ENCODE measurements at regions not wholly inside any gene's neighbourhood (a gene's known extent, or its start where the extent isn't known, plus 50 kb on each side); places are given as distances from the start of the nearest gene placed in this dataset.
"Not testable (repeated sequence)": the region's sequence is repeated elsewhere in the genome, so short reads cannot be mapped to it uniquely, and the experiment has no call there.

- no peak for TF ChIP-seq NANOG (IDR thresholded peaks at IDR 0.05; ENCODE audit: insufficient read depth, low read depth, low read length, poor library complexity, severe bottlenecking)
- no peak for TF ChIP-seq GABPA (IDR thresholded peaks at IDR 0.05; ENCODE audit: borderline replicate concordance, insufficient read depth, low read length)
- no peak for TF ChIP-seq MAFK (IDR thresholded peaks at IDR 0.05; ENCODE audit: low read depth, low read length)
- no peak for TF ChIP-seq CHD1 (IDR thresholded peaks at IDR 0.05; ENCODE audit: low read depth, low read length)
- TF ChIP-seq SAP30 (IDR thresholded peaks at IDR 0.05; ENCODE audit: insufficient read depth, insufficient replicate concordance, low read length) = no peak
These were observed 463.4 kb downstream of the TMEM121 start (continued) for GRCh38 chr14:105989566-105990302.

GRCh38 chr14:105991677-105992076, 465.3 kb downstream of the TMEM121 start:
- H3K56ac ChIP-seq (replicated peaks; ENCODE audit: insufficient read length, low read depth, low read length); H3K79me1 ChIP-seq (ENCODE audit: low read depth, low read length); H3K4me1 ChIP-seq (replicated peaks in 1 of 4; ENCODE audit: control insufficient read depth in 3 of 4, insufficient read depth in 4 of 4, low read length in 3 of 4); H2BK15ac ChIP-seq (ENCODE audit: low read length); FAIRE-seq; H3K23ac ChIP-seq (ENCODE audit: insufficient read length); H3K27ac ChIP-seq (ENCODE audit: low read depth, low read length); H2BK12ac ChIP-seq (ENCODE audit: low read depth, low read length); H3K9ac ChIP-seq (replicated peaks in 1 of 4; ENCODE audit: extremely low read depth in 1 of 4, low read depth in 3 of 4, low read length in 3 of 4); DNase-seq (ENCODE audit: low read depth in 1 of 2, low spot score in 2 of 2); CTCF ChIA-PET (ENCODE audit: partially characterized antibody); H3K79me2 ChIP-seq (ENCODE audit: control insufficient read depth in 1 of 2, insufficient read depth in 2 of 2, low read length in 2 of 2); H2BK5ac ChIP-seq (ENCODE audit: low read depth, low read length); H4K91ac ChIP-seq (replicated peaks; ENCODE audit: insufficient read length, low read length); H2AK5ac ChIP-seq (ENCODE audit: low read depth, low read length); H4K20me1 ChIP-seq (replicated peaks in 1 of 2; ENCODE audit: control insufficient read depth in 1 of 2, insufficient read depth in 2 of 2, low read length in 2 of 2); H4K5ac ChIP-seq (ENCODE audit: insufficient read length, low read depth, low read length); H3K4me2 ChIP-seq (ENCODE audit: insufficient read depth in 1 of 2, low read depth in 2 of 2, low read length in 2 of 2); H2BK20ac ChIP-seq (ENCODE audit: low read length); H3K18ac ChIP-seq (ENCODE audit: extremely low read depth, low read length); H3K4ac ChIP-seq (replicated peaks; ENCODE audit: insufficient read length, low read depth, low read length); H3K36me3 ChIP-seq (ENCODE audit: control insufficient read depth in 2 of 4, insufficient read depth in 4 of 4, low read length in 3 of 4); H3K4me3 ChIP-seq (ENCODE audit: extremely low read depth in 1 of 4, insufficient read depth in 2 of 4, low read depth in 3 of 4, low read length in 4 of 4); H3K23me2 ChIP-seq (ENCODE audit: low read depth, low read length); H2AFZ ChIP-seq (ENCODE audit: low read length); H4K8ac ChIP-seq (ENCODE audit: extremely low read depth, insufficient read depth, low read length); H3K27me3 ChIP-seq (replicated peaks in 1 of 4; ENCODE audit: control insufficient read depth in 3 of 4, extremely low read depth in 1 of 4, insufficient read depth in 3 of 4, low read length in 3 of 4); H2BK120ac ChIP-seq (replicated peaks; ENCODE audit: low read depth, low read length); POLR2A ChIA-PET (ENCODE audit: partially characterized antibody); H3K14ac ChIP-seq (ENCODE audit: insufficient read length): not testable (repeated sequence)
- WGBS, 2 experiments (ENCODE audit: extremely low coverage in 1 of 2, insufficient coverage in 1 of 2, insufficient read length in 1 of 2, insufficient replicate concordance in 2 of 2, low coverage in 1 of 2, low lambda C conversion rate in 2 of 2, missing lambda C conversion rate in 1 of 2) = 32% methylated on average over 5 of the region's 5 CpGs; no CpG with 5 or more reads in 1 of the 2 experiments
- peaks cover 30 to 61% of the 10 kb centered on the region in 2 experiments for H3K9me3 ChIP-seq (ENCODE audit: insufficient read depth in 2 of 2, low read depth in 1 of 2, low read length in 1 of 2)

Data from H1 (cell line).